ENCODE measurements at regions not wholly inside any gene's neighbourhood (a gene's known extent, or its start where the extent isn't known, plus 50 kb on each side); places are given as distances from the start of the nearest gene placed in this dataset.

DNA sequence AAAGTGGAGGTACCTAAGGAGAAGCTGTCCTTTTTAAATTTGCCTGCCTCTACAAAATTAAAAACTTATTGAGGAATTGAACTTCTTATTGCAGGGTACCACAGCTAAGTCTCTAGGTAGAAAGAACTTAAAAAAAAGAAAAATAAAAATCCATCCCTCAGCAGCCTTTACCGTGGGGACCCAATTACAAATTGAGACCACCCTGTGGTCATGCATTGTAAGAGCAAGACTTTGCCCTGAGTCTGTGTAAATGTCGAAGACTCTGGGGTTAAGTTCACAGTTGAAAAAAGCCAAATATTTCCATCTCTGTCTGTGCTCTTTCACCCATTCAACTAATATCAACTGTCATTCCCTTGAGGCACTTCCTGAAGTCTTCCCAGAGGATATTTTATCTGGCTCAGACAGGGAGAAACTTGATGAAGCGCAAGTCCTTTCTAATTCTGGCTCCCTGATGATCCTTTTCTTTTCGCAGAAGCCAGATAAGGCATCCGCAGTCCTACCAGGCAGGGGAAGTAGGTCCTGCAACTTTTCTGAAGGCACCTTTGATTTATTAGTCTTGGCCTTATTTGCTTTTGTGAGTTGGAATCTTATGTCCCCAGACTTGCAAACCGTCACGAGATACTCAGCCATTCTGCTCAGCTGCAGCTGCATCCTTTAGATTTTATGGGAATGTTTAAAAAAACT lies 323.8 kb upstream of the WWC1 start:
- TF ChIP-seq, protein P1, sequence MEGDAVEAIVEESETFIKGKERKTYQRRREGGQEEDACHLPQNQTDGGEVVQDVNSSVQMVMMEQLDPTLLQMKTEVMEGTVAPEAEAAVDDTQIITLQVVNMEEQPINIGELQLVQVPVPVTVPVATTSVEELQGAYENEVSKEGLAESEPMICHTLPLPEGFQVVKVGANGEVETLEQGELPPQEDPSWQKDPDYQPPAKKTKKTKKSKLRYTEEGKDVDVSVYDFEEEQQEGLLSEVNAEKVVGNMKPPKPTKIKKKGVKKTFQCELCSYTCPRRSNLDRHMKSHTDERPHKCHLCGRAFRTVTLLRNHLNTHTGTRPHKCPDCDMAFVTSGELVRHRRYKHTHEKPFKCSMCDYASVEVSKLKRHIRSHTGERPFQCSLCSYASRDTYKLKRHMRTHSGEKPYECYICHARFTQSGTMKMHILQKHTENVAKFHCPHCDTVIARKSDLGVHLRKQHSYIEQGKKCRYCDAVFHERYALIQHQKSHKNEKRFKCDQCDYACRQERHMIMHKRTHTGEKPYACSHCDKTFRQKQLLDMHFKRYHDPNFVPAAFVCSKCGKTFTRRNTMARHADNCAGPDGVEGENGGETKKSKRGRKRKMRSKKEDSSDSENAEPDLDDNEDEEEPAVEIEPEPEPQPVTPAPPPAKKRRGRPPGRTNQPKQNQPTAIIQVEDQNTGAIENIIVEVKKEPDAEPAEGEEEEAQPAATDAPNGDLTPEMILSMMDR (IDR thresholded peaks at IDR 0.05 in 8 of 11, conservative IDR thresholded peaks at IDR 0.05 in 3 of 11), result no peak
- TF ChIP-seq POLR2A (IDR thresholded peaks at IDR 0.05) (no peak), POLR2AphosphoS5 (IDR thresholded peaks at IDR 0.05) (no peak)
